ENCODE measurements at regions not wholly inside any gene's neighbourhood (a gene's known extent, or its start where the extent isn't known, plus 50 kb on each side); places are given as distances from the start of the nearest gene placed in this dataset.

DNA sequence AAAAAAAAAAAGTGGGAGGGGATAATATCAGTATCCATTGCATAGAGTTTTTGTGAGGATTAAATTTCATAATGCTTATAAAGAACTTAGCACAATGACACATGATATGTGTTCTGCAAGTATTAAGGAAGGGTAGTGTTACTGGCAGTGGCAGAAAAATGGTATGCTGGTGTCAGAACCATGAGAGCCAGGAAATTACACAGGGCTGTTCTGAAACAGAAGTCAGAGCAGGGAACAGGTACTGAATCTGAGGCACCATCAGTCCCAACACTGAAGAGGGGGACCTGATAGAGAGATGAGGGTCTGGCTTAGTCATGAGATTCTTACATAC is 601.1 kb upstream of the GRIA3 start:
- TF ChIP-seq POLR2A (IDR thresholded peaks at IDR 0.05; ENCODE audit: low read length) (no peak), SMC3 (IDR thresholded peaks at IDR 0.05) (no peak)
- TF ChIP-seq, protein P1, sequence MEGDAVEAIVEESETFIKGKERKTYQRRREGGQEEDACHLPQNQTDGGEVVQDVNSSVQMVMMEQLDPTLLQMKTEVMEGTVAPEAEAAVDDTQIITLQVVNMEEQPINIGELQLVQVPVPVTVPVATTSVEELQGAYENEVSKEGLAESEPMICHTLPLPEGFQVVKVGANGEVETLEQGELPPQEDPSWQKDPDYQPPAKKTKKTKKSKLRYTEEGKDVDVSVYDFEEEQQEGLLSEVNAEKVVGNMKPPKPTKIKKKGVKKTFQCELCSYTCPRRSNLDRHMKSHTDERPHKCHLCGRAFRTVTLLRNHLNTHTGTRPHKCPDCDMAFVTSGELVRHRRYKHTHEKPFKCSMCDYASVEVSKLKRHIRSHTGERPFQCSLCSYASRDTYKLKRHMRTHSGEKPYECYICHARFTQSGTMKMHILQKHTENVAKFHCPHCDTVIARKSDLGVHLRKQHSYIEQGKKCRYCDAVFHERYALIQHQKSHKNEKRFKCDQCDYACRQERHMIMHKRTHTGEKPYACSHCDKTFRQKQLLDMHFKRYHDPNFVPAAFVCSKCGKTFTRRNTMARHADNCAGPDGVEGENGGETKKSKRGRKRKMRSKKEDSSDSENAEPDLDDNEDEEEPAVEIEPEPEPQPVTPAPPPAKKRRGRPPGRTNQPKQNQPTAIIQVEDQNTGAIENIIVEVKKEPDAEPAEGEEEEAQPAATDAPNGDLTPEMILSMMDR (IDR thresholded peaks at IDR 0.05): no peak
